Breast epithelium (tissue), 4 donors: ENCODE measurements at regions not wholly inside any gene's neighbourhood (a gene's known extent, or its start where the extent isn't known, plus 50 kb on each side); places are given as distances from the start of the nearest gene placed in this dataset.
"Not testable (repeated sequence)": the region's sequence is repeated elsewhere in the genome, so short reads cannot be mapped to it uniquely, and the experiment has no call there.

Source experiments
- DNase-seq, 2 donors: peaks; one replicate each; pipeline ENCODE4 v3.0.0-alpha.2; 2019; ENCODE audit warnings: low spot score in 2 of 2
- H3K27ac ChIP-seq, 2 donors: fragments of 200-600 bp; sonication (generic) in 1 of 2; one replicate each; pipeline ENCODE4 v1.5.1; 2016 to 2019; ENCODE audit warnings: mild to moderate bottlenecking in 1 of 2
- H3K27me3 ChIP-seq, 2 donors: fragments of 200-600 bp; sonication (generic) in 1 of 2; one replicate each; pipeline versions ENCODE4 v1.5.1 to v1.6.0; 2017 to 2019; ENCODE audit warnings: control low read depth in 1 of 2, mild to moderate bottlenecking in 1 of 2
- H3K36me3 ChIP-seq: fragments of 200-600 bp; one replicate; pipeline ENCODE4 v1.5.1; 2019
- H3K4me1 ChIP-seq, 2 donors: fragments of 200-600 bp; sonication (generic); one replicate each; pipeline ENCODE4 v1.5.1; 2016 to 2019; ENCODE audit warnings: control low read depth in 1 of 2
- H3K4me3 ChIP-seq, 3 donors: fragments of 200-600 bp; sonication (generic); 1 replicate in 2 of 3; 2 replicates in 1 of 3; pipeline ENCODE4 v1.5.1; 2016 to 2019; ENCODE audit warnings: mild to moderate bottlenecking in 3 of 3, moderate library complexity in 2 of 3
- H3K9me3 ChIP-seq, 2 donors: fragments of 200-600 bp; sonication (generic) in 1 of 2; one replicate each; pipeline ENCODE4 v1.5.1; 2016 to 2019; ENCODE audit warnings: control low read depth in 1 of 2
- CTCF ChIP-seq, 3 donors: fragments of 450-650 bp; IDR thresholded peaks; one replicate each; pipeline ENCODE4 v1.5.1; 2016 to 2017; ENCODE audit warnings: antibody characterized with exemption in 3 of 3, mild to moderate bottlenecking in 3 of 3, moderate library complexity in 3 of 3
- POLR2A ChIP-seq: fragments of 450-650 bp; IDR thresholded peaks from one replicate; pipeline ENCODE4 v1.6.1; 2016; ENCODE audit warnings: antibody characterized with exemption, mild to moderate bottlenecking, moderate library complexity
- POLR2AphosphoS5 ChIP-seq, 3 donors: sonication (generic); formaldehyde crosslinking; IDR thresholded peaks; one replicate each; pipeline ENCODE4 v1.6.1; 2017; ENCODE audit warnings: antibody characterized with exemption in 3 of 3
- intact Hi-C: fragments of 100-400 bp; cut with DNase I; formaldehyde crosslinking; loops from one replicate; pipeline ENCODE4 v1.15.1; 2023; ENCODE audit warnings: low total_unique reads

DNA sequence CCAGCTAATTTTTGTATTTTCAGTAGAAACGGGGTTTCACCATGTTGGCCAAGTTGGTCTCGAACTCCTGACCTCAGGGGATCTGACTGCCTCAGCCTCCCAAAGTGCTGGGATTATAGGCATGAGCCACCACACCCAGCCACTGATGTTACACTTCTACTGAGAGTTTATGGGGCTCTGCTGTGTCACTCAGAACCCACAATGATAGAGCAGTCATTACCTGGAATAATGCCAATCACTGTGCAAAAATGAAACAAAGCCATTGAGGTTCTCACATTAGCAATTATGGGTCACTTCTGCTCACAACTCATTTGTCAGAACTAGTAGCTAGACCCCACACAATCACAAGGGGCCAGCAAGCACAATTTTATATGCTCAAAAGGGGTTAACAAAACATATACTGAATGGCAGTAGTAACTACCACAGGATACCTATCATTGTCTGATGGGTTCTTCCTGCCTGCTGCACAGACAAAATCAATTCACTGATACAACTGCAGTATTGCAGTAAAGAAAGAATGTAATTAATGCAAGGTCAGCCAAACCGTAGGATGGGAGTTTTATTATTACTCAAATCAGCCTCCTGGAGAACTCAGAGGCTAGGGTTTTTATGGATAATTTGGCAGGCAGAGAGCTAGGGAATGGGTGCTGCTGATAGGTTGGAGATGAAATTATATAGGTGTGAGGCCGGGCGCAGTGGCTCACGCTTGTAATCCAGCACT lies 72.1 kb upstream of the TRIM24 start:
- TF ChIP-seq POLR2A = no peak
- TF ChIP-seq CTCF (IDR thresholded peaks at IDR 0.05) = no peak
- no peak for TF ChIP-seq POLR2AphosphoS5 (IDR thresholded peaks at IDR 0.05)
- no peak overlapping the region for H3K27ac ChIP-seq
- intact Hi-C loops = no loop called here
- H3K4me1 ChIP-seq = no peaks in the 10 kb centered on the region
- no peaks in the 10 kb centered on the region for H3K27me3 ChIP-seq
- no peak for DNase-seq
- H3K36me3 ChIP-seq = no peaks in the 10 kb centered on the region
- no peak overlapping the region for H3K4me3 ChIP-seq
- no peaks in the 10 kb centered on the region for H3K9me3 ChIP-seq

DNA sequence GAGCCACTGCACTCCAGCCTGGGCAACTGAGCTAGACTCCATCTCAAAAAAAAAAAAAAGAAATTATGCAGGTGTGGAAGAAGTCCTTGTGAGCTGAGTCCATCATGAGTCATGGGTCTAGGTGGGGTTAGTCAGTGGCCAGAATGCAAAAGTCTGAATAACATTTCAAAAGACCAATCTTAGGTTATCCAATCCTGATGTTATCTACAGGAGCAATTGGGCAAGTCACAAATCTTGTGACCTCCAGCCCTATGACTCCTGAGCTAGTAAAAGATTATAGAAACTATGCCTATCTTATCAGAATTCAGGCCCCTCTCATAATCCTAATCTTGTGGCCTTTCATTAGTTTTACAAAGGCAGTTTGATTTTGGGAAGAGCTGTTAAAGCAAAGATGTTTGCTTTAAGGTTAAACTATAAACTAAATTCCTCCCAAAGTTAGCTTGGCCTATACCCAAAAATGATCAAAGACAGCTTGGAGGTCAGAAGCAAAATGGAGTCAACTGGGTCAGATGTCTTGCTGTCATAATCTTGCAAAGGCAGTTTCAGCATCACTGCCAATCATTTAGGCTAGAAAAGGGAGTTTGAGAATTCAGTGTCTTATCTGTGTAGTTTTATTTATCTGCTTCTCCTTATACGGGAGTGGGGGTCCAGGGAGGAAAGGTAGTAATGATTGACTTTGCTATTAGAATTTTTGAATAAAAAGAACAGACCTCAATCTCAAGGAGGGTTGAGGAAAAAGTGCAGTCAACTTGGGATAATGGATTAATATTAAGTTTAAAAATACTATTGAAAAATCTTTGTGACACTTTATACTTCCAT lies 71.2 kb upstream of the TRIM24 start:
- H3K36me3 ChIP-seq = no peaks in the 10 kb centered on the region
- H3K4me1 ChIP-seq = no peaks in the 10 kb centered on the region
- intact Hi-C loops = no loop called here
- H3K27me3 ChIP-seq = no peaks in the 10 kb centered on the region
- H3K4me3 ChIP-seq = no peak overlapping the region
- no peak for TF ChIP-seq CTCF (IDR thresholded peaks at IDR 0.05)
- no peak for DNase-seq
- H3K9me3 ChIP-seq = no peaks in the 10 kb centered on the region
- no peak overlapping the region for H3K27ac ChIP-seq

DNA sequence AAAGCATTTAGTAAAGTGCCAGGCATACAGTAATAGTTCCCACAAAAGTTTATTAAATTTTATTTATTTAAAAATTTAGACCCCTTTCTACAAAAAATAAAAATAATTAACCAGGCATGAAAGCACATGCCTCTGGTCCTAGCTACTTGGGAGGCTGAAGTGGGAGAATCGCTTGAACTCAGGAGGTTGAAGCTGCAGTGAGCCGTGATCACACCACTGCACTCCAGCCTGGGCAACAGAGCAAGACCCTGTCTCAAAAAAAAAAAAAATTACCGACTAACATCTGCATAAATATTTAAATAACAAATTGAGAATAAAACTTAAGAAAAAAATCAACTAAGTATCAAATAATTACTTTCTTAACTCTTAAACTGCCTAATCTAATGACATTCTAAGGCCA lies 64.3 kb upstream of the TRIM24 start:
- Histone ChIP-seq H3K4me1 (no peaks in the 10 kb centered on the region), H3K4me3 (no peak overlapping the region), H3K27me3 (no peaks in the 10 kb centered on the region), H3K36me3 (no peaks in the 10 kb centered on the region), H3K9me3 (no peaks in the 10 kb centered on the region), H3K27ac (no peak overlapping the region)
- no peak for TF ChIP-seq CTCF (IDR thresholded peaks at IDR 0.05)
- no peak for TF ChIP-seq POLR2A
- TF ChIP-seq POLR2AphosphoS5 (IDR thresholded peaks at IDR 0.05) = no peak
- intact Hi-C loops = no loop called here
- DNase-seq = no peak

GRCh38 chr7:138396251-138397070 lies 63.6 kb upstream of the TRIM24 start:
- Histone ChIP-seq H3K9me3 (no peaks in the 10 kb centered on the region), H3K27ac (no peak overlapping the region), H3K27me3 (no peaks in the 10 kb centered on the region), H3K36me3 (no peaks in the 10 kb centered on the region), H3K4me3 (no peak overlapping the region), H3K4me1 (no peaks in the 10 kb centered on the region)
- intact Hi-C loops = no loop called here
- DNase-seq = no peak
- TF ChIP-seq POLR2A (no peak), CTCF (IDR thresholded peaks at IDR 0.05) (no peak), POLR2AphosphoS5 (IDR thresholded peaks at IDR 0.05) (no peak)

DNA sequence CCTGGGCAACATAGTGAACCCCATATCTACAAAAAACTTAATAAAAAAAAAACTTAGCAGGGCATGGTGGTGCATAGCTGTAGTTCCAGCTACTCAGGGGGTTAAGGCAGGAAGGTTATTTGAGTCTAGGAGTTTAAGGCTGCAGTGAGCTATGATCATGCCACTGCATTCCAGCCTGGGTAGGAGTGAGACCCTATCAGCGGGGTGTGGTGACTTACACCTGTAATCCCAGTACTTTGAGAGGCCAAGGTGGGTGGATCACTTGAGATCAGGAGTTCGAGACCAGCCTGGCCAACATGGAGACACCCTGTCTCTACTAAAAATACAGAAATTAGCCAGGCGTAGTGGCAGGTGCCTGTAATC lies 63.0 kb upstream of the TRIM24 start:
- H3K4me3 ChIP-seq, H3K27me3 ChIP-seq, H3K4me1 ChIP-seq, DNase-seq, H3K36me3 ChIP-seq, H3K27ac ChIP-seq, H3K9me3 ChIP-seq, intact Hi-C loops: not testable (repeated sequence)
